ENCODE measurements at regions not wholly inside any gene's neighbourhood (a gene's known extent, or its start where the extent isn't known, plus 50 kb on each side); places are given as distances from the start of the nearest gene placed in this dataset.

- no peak for TF ChIP-seq ZFP3 (CRISPR knock-in tag; IDR thresholded peaks at IDR 0.05)
- TF ChIP-seq CSDC2 (CRISPR knock-in tag; IDR thresholded peaks at IDR 0.05), result no peak
- TF ChIP-seq POU6F1 (CRISPR knock-in tag; IDR thresholded peaks at IDR 0.05; ENCODE audit: borderline replicate concordance, low read depth), result no peak
- no peak for TF ChIP-seq ZFP30 (CRISPR knock-in tag; IDR thresholded peaks at IDR 0.05)
- TF ChIP-seq ZC3H10 (CRISPR knock-in tag; IDR thresholded peaks at IDR 0.05), result no peak
- no peak for TF ChIP-seq PPARA (CRISPR knock-in tag; IDR thresholded peaks at IDR 0.05; ENCODE audit: borderline replicate concordance)
- no peak for TF ChIP-seq TCF4 (CRISPR knock-in tag; IDR thresholded peaks at IDR 0.05; ENCODE audit: borderline replicate concordance)
- no peak for TF ChIP-seq CREB5 (CRISPR knock-in tag; IDR thresholded peaks at IDR 0.05; ENCODE audit: low read depth)
- TF ChIP-seq ARNTL (CRISPR knock-in tag; IDR thresholded peaks at IDR 0.05; ENCODE audit: borderline replicate concordance, low read depth), result no peak
- TF ChIP-seq RARB (CRISPR knock-in tag; IDR thresholded peaks at IDR 0.05), result no peak
- no peak for TF ChIP-seq ZNF8 (CRISPR knock-in tag; IDR thresholded peaks at IDR 0.05)
- no peak for TF ChIP-seq PATZ1 (CRISPR knock-in tag; IDR thresholded peaks at IDR 0.05; ENCODE audit: borderline replicate concordance)
- no peak for TF ChIP-seq ZNF565 (CRISPR knock-in tag; conservative IDR thresholded peaks at IDR 0.05; ENCODE audit: low read depth)
Measured at GRCh38 chr10:9390516-9390915, 1336.0 kb downstream of the GATA3 start.
